IPS DF 6.9 (cell line): ENCODE measurements at regions not wholly inside any gene's neighbourhood (a gene's known extent, or its start where the extent isn't known, plus 50 kb on each side); places are given as distances from the start of the nearest gene placed in this dataset.

ENCODE experiments used
- DNase-seq: peaks from one replicate; pipeline ENCODE4 v3.0.0-alpha.2; 2013; ENCODE audit warnings: low read depth, low spot score
- H3K27ac ChIP-seq: one replicate; pipeline ENCODE4 v1.5.1; 2013; ENCODE audit warnings: low read length, control low read depth
- H3K27me3 ChIP-seq: 2 replicates; pipeline ENCODE4 v1.6.1; 2013; ENCODE audit warnings: mild to moderate bottlenecking, low read length; ENCODE audit not compliant: control insufficient read depth, insufficient read depth
- H3K36me3 ChIP-seq: 2 replicates; pipeline ENCODE4 v1.6.1; 2013; ENCODE audit warnings: low read length; ENCODE audit not compliant: control insufficient read depth, insufficient read depth
- H3K4me1 ChIP-seq: 2 replicates; pipeline ENCODE4 v1.6.1; 2013; ENCODE audit warnings: low read length; ENCODE audit not compliant: control insufficient read depth, insufficient read depth
- H3K4me3 ChIP-seq: 2 replicates; pipeline ENCODE4 v1.5.1; 2013; ENCODE audit warnings: mild to moderate bottlenecking, low read length
- H3K9me3 ChIP-seq: 2 replicates; pipeline ENCODE4 v1.6.1; 2013; ENCODE audit warnings: low read length, inconsistent platforms; ENCODE audit not compliant: control insufficient read depth, insufficient read depth
- WGBS: extraction: QIAGEN DNeasy Blood & Tissue Kit; methylation state at CpG from one replicate; pipeline ENCODE4 v1.1.7; 2013; ENCODE audit warnings: mixed read lengths, missing lambda C conversion rate; ENCODE audit not compliant: insufficient read length, insufficient coverage; 5-methylcytosine and 5-hydroxymethylcytosine counted together

DNA sequence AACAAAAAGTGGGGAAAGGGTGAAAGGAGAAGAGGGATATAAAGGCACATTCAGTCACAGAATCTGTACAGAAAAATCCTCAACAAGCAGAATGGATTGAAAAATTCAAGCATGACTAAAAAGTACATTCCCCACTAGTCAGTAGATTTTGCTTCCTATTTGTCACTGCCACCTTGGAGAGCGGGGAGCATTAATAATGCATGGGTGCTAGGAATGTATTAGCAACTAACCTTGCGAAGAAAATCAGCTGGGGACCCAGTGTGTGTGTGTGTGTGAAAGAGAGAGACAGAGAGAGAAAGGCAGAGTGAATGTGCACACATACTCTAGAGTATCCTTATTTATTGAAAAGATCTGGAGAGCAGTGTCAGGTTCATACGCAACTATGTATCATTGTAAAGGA, 968.7 kb upstream of the ZEB2 start:
- H3K27me3 ChIP-seq: no peaks in the 10 kb centered on the region
- WGBS: no CpG with 5 or more reads among the region's 3 CpGs
- no peak overlapping the region for H3K4me3 ChIP-seq
- no peak for DNase-seq
- no peaks in the 10 kb centered on the region for H3K36me3 ChIP-seq
- H3K27ac ChIP-seq: no peak overlapping the region
- no peaks in the 10 kb centered on the region for H3K9me3 ChIP-seq
- H3K4me1 ChIP-seq: peaks cover 2% of the 10 kb centered on the region; the same call in 1 of the 2 replicates

DNA sequence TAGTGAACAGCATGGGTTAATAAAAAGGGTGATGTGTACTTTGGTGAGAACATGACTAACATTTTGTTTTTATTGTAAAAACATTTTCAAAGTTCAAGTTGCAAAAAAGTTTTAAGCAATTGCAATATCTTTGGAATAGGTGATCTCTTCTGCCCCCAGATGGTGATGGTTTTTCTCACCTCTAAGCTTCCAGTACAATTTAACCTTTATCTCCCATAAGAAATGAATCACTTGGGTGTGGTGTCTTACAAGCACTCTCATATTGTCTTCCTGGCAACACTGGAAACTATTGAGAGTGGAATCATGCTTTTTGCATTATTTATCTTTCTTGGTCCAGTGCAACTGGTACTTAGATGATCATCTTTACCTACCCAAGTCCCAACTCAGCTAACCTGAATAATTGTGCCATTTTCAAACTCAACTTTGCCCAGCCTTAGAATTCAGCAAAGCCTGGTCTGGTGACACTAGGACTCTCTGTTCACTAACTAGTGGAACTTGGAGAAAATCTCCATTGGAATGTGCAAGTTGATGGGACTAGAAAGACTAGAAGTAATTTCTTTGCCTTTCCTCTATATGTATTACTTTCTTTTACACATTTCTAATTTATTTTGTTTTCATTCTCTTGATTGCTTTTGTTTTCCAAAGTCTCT, 964.7 kb upstream of the ZEB2 start:
- Histone ChIP-seq H3K9me3 (no peaks in the 10 kb centered on the region), H3K27ac (no peak overlapping the region), H3K4me1 (peaks cover 2% of the 10 kb centered on the region; the same call in 1 of the 2 replicates), H3K27me3 (no peaks in the 10 kb centered on the region), H3K36me3 (no peaks in the 10 kb centered on the region), H3K4me3 (no peak overlapping the region)
- DNase-seq: no peak

DNA sequence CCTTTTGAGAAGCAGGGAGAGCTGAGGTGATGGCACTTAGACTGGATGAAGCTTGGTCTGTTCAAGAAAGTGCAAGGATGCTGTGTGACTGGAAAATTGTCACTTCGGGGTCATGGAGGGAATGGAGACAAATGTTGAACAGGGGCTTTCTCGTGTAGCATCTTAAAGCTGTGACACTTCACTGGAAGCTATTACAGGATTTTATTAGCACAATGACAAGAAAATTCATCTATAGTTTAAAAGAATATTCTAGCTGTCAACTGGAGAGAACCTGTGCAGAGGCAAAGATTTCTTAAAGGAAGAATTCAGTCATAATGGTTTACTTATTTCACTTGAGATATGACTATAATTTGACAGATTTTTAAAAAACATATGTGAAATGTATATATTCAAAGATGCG, 963.9 kb upstream of the ZEB2 start:
- H3K4me3 ChIP-seq: no peak overlapping the region
- no CpG with 5 or more reads among the region's 3 CpGs for WGBS
- H3K27ac ChIP-seq: no peak overlapping the region
- H3K27me3 ChIP-seq: no peaks in the 10 kb centered on the region
- H3K36me3 ChIP-seq: no peaks in the 10 kb centered on the region
- DNase-seq: no peak
- no peaks in the 10 kb centered on the region for H3K9me3 ChIP-seq
- H3K4me1 ChIP-seq: peaks cover 2% of the 10 kb centered on the region; the same call in 1 of the 2 replicates

DNA sequence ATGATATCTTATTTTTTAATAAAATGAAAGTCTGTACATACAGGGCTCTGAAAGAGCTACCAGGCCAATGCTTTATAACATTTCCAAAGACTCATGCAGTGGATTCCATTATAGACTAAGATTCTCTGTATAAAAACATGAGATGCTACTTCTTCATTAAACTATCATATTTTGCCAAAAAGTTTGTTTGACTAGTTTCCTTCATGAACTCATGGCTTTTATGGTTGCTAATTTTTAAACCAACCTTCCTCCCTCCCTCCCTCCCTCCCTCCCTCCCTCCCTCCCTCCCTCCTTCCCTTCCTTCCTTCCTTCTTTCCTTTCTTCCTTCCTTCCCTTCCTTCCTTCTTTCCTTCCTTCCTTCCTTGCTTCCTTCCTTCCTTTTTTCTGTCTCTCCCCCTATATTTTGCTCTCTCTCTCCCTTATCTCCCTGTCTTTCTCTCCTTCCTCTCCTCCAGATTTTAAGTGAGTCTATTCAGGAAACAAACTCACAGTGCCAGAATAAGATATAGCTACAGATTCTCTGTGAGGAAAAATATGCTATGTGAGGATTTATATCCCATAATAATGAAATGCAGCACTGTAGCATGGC, 961.5 kb upstream of the ZEB2 start:
- Histone ChIP-seq H3K4me1 (no peaks in the 10 kb centered on the region), H3K36me3 (no peaks in the 10 kb centered on the region), H3K4me3 (no peak overlapping the region), H3K27me3 (no peaks in the 10 kb centered on the region), H3K9me3 (no peaks in the 10 kb centered on the region), H3K27ac (no peak overlapping the region)
- DNase-seq: no peak

DNA sequence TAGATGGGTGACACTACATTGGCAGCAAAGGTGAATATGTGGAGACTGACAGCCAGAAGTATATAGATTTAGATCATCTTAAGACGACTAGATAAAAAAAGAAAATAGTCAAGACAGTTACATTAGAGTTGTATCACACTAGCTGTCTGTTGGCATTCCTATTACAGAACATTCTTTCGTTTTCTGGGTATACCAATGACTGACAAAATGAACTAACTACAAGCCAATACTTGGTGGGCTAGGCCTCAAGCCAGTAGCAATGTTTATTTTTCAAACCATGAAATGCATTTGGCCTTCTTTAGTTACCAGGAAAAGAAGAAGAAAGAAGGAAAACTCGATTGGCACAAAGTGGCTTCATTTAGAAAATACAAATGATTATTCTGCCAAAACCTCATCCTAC, 944.9 kb upstream of the ZEB2 start:
- Histone ChIP-seq H3K9me3 (no peaks in the 10 kb centered on the region), H3K4me3 (no peak overlapping the region), H3K36me3 (no peaks in the 10 kb centered on the region), H3K27ac (no peak overlapping the region), H3K27me3 (no peaks in the 10 kb centered on the region), H3K4me1 (no peaks in the 10 kb centered on the region)
- no peak for DNase-seq
- WGBS: no CpG with 5 or more reads among the region's 3 CpGs

GRCh38 chr2:145460112-145460511, 940.2 kb upstream of the ZEB2 start:
- no peaks in the 10 kb centered on the region for H3K9me3 ChIP-seq
- no CpG with 5 or more reads among the region's 1 CpG for WGBS
- no peaks in the 10 kb centered on the region for H3K36me3 ChIP-seq
- no peaks in the 10 kb centered on the region for H3K27me3 ChIP-seq
- DNase-seq: no peak
- no peak overlapping the region for H3K4me3 ChIP-seq
- H3K27ac ChIP-seq: no peak overlapping the region
- no peaks in the 10 kb centered on the region for H3K4me1 ChIP-seq

GRCh38 chr2:145431181-145431951, 911.4 kb upstream of the ZEB2 start:
- no peaks in the 10 kb centered on the region for H3K9me3 ChIP-seq
- no peaks in the 10 kb centered on the region for H3K4me1 ChIP-seq
- no peak overlapping the region for H3K27ac ChIP-seq
- no peak overlapping the region for H3K4me3 ChIP-seq
- no CpG with 5 or more reads among the region's 9 CpGs for WGBS
- no peak for DNase-seq
- H3K27me3 ChIP-seq: no peaks in the 10 kb centered on the region
- no peaks in the 10 kb centered on the region for H3K36me3 ChIP-seq

DNA sequence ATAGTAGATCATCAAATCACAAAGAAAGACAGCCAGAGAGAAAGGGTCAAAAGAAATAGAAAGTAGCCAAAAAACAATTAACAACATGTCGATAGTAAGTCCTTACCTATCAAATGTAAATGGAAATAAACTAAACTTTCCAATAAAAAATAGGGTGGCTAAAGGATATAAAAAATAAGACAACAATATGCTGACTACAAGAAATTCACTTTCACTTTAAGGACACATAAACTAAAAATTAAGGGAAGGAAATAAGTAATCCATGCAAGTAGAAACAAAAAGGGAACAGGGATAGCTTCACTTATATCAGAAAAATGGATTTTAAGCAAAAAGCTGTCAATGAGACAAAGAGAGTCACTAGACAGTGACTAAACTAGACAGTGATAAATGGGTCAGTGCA, 903.9 kb upstream of the ZEB2 start:
- Histone ChIP-seq H3K4me1 (no peaks in the 10 kb centered on the region), H3K27me3 (no peaks in the 10 kb centered on the region), H3K27ac (no peak overlapping the region), H3K9me3 (no peaks in the 10 kb centered on the region), H3K36me3 (no peaks in the 10 kb centered on the region), H3K4me3 (no peak overlapping the region)
- DNase-seq: no peak
- no CpG with 5 or more reads among the region's 1 CpG for WGBS

DNA sequence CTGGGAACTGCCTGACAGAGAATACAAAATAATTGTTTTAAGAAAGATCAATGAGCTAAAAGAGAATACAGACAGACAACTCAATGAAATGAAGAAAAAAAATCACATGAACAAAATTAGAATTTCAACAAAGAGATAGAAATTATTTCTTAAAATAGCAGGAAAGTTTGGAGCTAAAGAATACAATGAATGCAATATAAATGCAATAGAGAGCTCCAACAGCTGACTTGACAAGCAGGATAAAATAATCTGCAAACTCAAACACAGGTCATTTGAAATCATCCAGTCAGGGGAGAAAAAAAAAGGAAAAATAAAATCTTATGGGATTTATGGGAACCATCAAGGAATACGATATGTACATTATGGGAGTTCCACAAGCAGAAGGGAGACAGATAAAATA, 902.7 kb upstream of the ZEB2 start:
- Histone ChIP-seq H3K36me3 (no peaks in the 10 kb centered on the region), H3K4me3 (no peak overlapping the region), H3K4me1 (no peaks in the 10 kb centered on the region), H3K27ac (no peak overlapping the region), H3K9me3 (no peaks in the 10 kb centered on the region), H3K27me3 (no peaks in the 10 kb centered on the region)
- no peak for DNase-seq
- no CpG with 5 or more reads among the region's 1 CpG for WGBS

- no peak for DNase-seq
- Histone ChIP-seq H3K27me3 (no peaks in the 10 kb centered on the region), H3K9me3 (no peaks in the 10 kb centered on the region), H3K4me3 (no peak overlapping the region), H3K27ac (no peak overlapping the region), H3K36me3 (no peaks in the 10 kb centered on the region), H3K4me1 (no peaks in the 10 kb centered on the region)
- no CpG with 5 or more reads among the region's 1 CpG for WGBS
These were observed 901.9 kb upstream of the ZEB2 start for GRCh38 chr2:145421841-145422240.

- WGBS: no CpG with 5 or more reads among the region's 2 CpGs
- no peak for DNase-seq
- Histone ChIP-seq H3K27me3 (no peaks in the 10 kb centered on the region), H3K27ac (no peak overlapping the region), H3K4me1 (no peaks in the 10 kb centered on the region), H3K36me3 (no peaks in the 10 kb centered on the region), H3K9me3 (no peaks in the 10 kb centered on the region), H3K4me3 (no peak overlapping the region)
These were observed 896.7 kb upstream of the ZEB2 start for GRCh38 chr2:145416640-145417039.
